Epithelial cell of proximal tubule (primary cell): ENCODE measurements at regions not wholly inside any gene's neighbourhood (a gene's known extent, or its start where the extent isn't known, plus 50 kb on each side); places are given as distances from the start of the nearest gene placed in this dataset.

Experiments used
- DNase-seq: peaks from one replicate; pipeline ENCODE4 v3.0.0-alpha.2; 2011; ENCODE audit warnings: low read depth
- H3K4me3 ChIP-seq: 2 replicates; pipeline ENCODE4 v1.5.1; 2011; ENCODE audit warnings: low read depth, mild to moderate bottlenecking, low read length
- TF ChIP-seq, protein P1 (sequence below): conservative IDR thresholded peaks from 2 replicates; pipeline ENCODE4 v1.5.1; 2012; ENCODE audit warnings: low read depth, mild to moderate bottlenecking, low read length

DNA sequence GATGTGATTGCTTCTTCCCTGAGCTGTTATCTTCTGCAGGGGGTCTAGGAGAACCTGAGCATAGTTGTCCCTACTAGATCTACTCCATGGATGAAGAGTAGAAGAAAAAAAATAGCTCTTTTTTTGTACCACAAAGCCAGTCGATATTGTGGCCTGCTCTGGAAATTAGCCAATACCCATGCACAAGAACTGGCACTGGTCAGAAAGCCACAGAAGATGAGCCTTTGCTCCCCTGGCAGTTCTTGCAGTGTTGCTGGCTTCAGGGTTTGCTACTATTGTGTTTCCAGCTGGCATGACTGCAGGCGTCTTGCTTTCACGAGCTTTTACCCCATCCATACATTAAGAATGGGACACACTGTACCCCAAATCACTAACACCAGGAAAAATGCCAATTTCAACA, 547.7 kb upstream of the KLF12 start:
- H3K4me3 ChIP-seq: no peak overlapping the region
- TF ChIP-seq, protein P1, sequence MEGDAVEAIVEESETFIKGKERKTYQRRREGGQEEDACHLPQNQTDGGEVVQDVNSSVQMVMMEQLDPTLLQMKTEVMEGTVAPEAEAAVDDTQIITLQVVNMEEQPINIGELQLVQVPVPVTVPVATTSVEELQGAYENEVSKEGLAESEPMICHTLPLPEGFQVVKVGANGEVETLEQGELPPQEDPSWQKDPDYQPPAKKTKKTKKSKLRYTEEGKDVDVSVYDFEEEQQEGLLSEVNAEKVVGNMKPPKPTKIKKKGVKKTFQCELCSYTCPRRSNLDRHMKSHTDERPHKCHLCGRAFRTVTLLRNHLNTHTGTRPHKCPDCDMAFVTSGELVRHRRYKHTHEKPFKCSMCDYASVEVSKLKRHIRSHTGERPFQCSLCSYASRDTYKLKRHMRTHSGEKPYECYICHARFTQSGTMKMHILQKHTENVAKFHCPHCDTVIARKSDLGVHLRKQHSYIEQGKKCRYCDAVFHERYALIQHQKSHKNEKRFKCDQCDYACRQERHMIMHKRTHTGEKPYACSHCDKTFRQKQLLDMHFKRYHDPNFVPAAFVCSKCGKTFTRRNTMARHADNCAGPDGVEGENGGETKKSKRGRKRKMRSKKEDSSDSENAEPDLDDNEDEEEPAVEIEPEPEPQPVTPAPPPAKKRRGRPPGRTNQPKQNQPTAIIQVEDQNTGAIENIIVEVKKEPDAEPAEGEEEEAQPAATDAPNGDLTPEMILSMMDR: no peak
- DNase-seq: no peak

DNA sequence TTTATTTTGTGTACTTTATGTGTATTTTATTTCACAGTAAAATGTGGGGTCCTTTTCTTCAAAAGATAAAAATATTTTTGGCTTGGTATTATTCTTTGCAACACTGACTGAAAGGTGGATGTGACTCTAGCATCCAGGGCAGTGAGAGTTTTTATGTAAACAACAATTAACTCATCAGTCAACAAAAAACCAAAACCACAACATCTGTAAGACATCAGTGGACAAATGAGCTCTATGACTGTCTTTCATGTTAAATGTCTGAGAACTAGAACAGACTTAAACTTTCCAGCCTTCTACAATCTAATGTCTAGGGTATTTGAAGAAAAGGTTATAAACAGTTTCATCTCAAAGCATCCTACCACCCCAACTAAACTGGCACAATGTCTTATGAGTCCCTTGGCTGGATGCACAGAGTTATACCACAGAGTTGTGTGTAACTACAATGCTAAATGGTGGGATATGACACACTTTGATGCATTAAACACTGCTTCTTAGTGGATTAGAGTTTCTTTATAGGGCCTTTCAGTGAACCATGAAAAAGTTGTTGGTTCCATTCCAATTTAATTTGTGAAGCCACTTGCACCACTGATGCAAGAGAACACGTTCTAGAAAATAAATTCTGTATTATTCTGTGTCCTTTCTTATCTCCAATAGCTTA, 544.2 kb upstream of the KLF12 start:
- DNase-seq: no peak
- TF ChIP-seq, protein P1: no peak
- no peak overlapping the region for H3K4me3 ChIP-seq

DNA sequence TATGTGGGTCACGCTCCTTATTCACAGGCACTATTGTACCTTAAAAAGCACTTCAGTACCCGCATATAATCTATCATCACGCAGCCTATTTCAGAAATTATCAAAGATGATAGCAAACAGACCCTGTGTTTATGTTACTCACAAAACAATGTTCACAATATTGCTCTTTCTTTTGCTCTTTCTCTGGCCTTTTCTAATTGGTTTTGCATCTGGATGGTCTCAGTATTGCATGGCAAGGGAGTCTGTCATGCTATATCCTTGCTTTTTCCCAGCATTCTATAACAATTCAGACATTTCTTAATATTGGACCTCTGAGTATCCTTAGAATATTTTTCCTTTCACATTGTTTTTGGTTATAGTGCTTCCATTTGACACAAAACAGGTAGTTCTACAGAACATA, 541.8 kb upstream of the KLF12 start:
- DNase-seq: no peak
- TF ChIP-seq, protein P1: no peak
- no peak overlapping the region for H3K4me3 ChIP-seq

DNA sequence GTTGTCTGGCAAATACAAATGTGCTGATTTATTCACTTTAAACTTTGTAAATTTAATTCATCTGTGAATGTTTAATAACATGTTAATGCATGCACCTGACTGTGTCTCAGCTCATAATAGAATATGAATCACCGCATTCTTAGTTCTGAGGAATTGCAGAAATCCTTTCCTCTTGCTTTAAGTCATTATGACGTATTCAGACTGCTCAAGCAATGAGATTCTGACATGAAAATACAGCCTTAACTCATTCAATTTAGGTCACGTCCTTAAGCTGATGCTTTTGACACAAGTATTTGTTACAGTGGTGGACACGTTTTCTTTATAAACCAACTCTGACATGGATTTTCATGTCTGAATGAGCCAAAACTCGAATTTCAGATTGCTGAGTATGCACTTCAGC, 541.0 kb upstream of the KLF12 start:
- peak; percentile 43 for DNase-seq
- TF ChIP-seq, protein P1: no peak
- H3K4me3 ChIP-seq: no peak overlapping the region

DNA sequence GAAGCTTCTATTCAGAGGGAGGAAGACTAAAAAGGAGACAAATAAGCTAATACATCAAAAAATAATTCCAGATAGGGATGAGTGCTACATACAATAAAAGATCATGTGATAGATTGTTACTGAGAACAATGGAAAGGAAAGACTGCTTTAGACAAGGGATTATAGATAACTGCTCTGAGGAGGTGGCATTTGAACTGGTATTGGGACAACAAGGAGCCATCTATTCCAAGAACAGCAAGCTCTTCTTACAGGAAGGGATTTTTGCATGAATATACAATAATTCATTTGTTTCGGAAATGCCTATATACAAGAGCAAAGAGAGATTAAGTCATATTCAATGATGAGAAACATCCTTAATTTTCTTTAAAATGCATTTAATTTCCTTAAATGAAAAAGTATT, 540.5 kb upstream of the KLF12 start:
- no peak for DNase-seq
- H3K4me3 ChIP-seq: no peak overlapping the region
- TF ChIP-seq, protein P1: no peak

DNA sequence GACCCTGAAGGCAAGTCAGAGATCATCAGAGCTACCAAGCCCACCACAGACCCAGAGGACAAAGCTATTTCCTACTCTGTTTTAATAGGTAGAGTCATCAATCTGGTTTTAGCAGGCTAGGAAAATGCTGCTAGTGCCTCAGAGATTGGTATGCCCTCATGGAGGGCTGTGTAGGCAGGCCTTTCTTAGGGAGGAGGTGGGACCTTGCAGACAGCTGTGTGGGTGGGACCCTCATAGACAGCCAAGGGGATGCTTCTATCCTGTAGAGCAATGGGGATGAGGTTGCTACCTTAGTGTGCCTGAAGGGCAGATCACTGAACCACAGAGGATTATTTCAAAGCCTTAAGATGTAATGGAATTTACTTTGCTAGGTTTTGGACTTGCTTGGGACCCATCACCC, 534.9 kb upstream of the KLF12 start:
- no peak overlapping the region for H3K4me3 ChIP-seq
- no peak for DNase-seq
- TF ChIP-seq, protein P1: no peak

DNA sequence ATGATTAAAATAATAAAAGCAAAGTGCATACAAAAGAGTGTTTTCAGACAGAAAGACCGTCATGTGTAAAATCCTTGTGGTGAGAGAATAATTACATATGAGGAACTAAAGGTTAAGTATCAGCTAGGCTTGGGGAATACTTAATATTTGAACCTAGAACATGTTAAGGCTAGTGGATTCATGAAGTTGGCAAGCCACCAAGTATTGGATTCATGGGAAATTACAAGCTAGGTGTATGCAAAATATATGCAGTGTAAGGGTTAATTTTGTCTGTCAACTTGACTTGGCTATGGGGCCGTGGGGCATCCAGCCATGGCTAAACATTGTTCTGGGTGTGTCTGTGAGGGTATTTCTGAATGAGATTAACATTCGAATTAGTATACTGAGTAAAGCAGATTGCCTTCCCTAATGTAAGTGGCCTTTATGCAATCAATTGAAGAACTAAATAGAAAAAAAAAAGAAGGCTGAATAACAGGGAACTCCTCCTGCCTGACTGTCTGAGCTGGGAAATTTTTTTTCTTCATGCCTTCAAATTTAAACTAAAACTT, 533.5 kb upstream of the KLF12 start:
- DNase-seq: no peak
- TF ChIP-seq, protein P1: no peak
- H3K4me3 ChIP-seq: no peak overlapping the region
